WTC11 (cell line): ENCODE measurements at regions not wholly inside any gene's neighbourhood (a gene's known extent, or its start where the extent isn't known, plus 50 kb on each side); places are given as distances from the start of the nearest gene placed in this dataset.

Source experiments
- CREB1 ChIP-seq: sonication (generic); formaldehyde crosslinking; IDR thresholded peaks from 2 replicates; pipeline ENCODE4 v1.8.0; 2023; ENCODE audit warnings: mild to moderate bottlenecking, missing genetic modification reagents
- CTCF ChIP-seq: fragments of 200-600 bp; IDR thresholded peaks from 2 replicates; pipeline ENCODE4 v1.8.0; 2022; ENCODE audit warnings: antibody characterized with exemption
- NR3C1 ChIP-seq: sonication (generic); formaldehyde crosslinking; conservative IDR thresholded peaks from 2 replicates; pipeline ENCODE4 v1.8.1; 2023; ENCODE audit warnings: low read depth, mild to moderate bottlenecking, missing genetic modification reagents
- TF ChIP-seq, protein P1 (sequence below): sonication (generic); formaldehyde crosslinking; IDR thresholded peaks from 2 replicates; pipeline ENCODE4 v1.8.1; 2023; ENCODE audit warnings: mild to moderate bottlenecking, moderate library complexity, missing genetic modification reagents
- TF ChIP-seq, protein P2 (sequence below): sonication (generic); formaldehyde crosslinking; IDR thresholded peaks from 2 replicates; pipeline ENCODE4 v1.8.0; 2022; ENCODE audit warnings: mild to moderate bottlenecking, missing genetic modification reagents

DNA sequence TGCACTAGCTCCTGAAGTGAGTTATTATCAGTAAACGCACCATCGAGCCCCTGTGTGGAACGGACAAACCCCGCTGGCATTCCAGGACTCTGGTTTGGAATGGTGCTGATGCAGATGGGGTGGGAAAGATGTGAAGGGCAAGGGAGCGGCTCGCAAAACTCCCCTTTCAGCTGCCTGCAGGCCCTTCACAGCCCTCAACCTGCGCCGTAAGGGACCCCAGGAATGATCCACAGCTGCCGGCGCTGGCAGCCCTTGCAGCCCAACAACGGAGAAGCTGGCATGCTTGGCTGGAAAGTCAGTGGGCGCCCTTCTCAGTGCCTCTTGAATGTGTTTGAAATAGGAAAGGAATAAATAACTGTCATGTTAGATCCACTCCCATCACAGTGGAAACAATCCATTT is 1445.5 kb downstream of the BRD1 start:
- TF ChIP-seq, protein P1, sequence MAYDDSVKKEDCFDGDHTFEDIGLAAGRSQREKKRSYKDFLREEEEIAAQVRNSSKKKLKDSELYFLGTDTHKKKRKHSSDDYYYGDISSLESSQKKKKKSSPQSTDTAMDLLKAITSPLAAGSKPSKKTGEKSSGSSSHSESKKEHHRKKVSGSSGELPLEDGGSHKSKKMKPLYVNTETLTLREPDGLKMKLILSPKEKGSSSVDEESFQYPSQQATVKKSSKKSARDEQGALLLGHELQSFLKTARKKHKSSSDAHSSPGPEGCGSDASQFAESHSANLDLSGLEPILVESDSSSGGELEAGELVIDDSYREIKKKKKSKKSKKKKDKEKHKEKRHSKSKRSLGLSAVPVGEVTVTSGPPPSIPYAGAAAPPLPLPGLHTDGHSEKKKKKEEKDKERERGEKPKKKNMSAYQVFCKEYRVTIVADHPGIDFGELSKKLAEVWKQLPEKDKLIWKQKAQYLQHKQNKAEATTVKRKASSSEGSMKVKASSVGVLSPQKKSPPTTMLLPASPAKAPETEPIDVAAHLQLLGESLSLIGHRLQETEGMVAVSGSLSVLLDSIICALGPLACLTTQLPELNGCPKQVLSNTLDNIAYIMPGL (CRISPR knock-in tag) = no peak
- no peak for TF ChIP-seq CTCF
- TF ChIP-seq, protein P2, sequence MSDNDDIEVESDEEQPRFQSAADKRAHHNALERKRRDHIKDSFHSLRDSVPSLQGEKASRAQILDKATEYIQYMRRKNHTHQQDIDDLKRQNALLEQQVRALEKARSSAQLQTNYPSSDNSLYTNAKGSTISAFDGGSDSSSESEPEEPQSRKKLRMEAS (CRISPR knock-in tag) = no peak
- TF ChIP-seq NR3C1 (CRISPR knock-in tag) = no peak
- no peak for TF ChIP-seq CREB1 (CRISPR knock-in tag)
